Panc1 (cell line): ENCODE measurements at regions not wholly inside any gene's neighbourhood (a gene's known extent, or its start where the extent isn't known, plus 50 kb on each side); places are given as distances from the start of the nearest gene placed in this dataset.

Source experiments
- ATAC-seq: fragments of 200-7000 bp; cut with Tn5 transposase; 2 replicates; pipeline ENCODE4 v1.9.1; 2020; ENCODE audit warnings: mild to moderate bottlenecking, moderate library complexity
- BruUV-seq: library from RNA; stranded (reverse); fragments of 400-500 nt; replicated peaks from 2 replicates; lab custom pipeline; 2021; lab: Mats Ljungman, UMichigan
- CTCF ChIA-PET: fragments of 300-600 bp; sonication (Branson Sonifier 250); formaldehyde crosslinking; loops from one replicate; lab custom pipeline; 2022; ENCODE audit warnings: antibody characterized with exemption; lab: Charles Lee
- POLR2A ChIA-PET: fragments of 300-600 bp; sonication (Branson Sonifier 250); formaldehyde crosslinking; loops from one replicate; lab custom pipeline; 2022; ENCODE audit warnings: antibody characterized with exemption; lab: Charles Lee
- DNase-seq: peaks from one replicate; pipeline ENCODE4 v3.0.0-alpha.2; 2010; ENCODE audit warnings: low read depth, low spot score
- H3K27ac ChIP-seq: 2 replicates; pipeline ENCODE4 v1.5.1; 2011; ENCODE audit warnings: mild to moderate bottlenecking, low read length, inconsistent platforms
- H3K27me3 ChIP-seq: fragments of 200-500 bp; sonication (Bioruptor generic); 2 replicates; pipeline ENCODE4 v1.6.0; 2014; ENCODE audit warnings: low read length, inconsistent platforms; ENCODE audit not compliant: control insufficient read depth, insufficient read depth
- H3K36me3 ChIP-seq: fragments of 200-500 bp; sonication (Bioruptor generic); 2 replicates; pipeline ENCODE4 v1.5.1; 2014; ENCODE audit warnings: inconsistent platforms, mild to moderate bottlenecking, low read length, moderate library complexity; ENCODE audit not compliant: control insufficient read depth, insufficient read depth
- H3K4me1 ChIP-seq: 2 replicates; pipeline ENCODE4 v1.5.1; 2011; ENCODE audit warnings: inconsistent platforms, mild to moderate bottlenecking, low read length, moderate library complexity; ENCODE audit not compliant: control insufficient read depth, insufficient read depth
- H3K4me3 ChIP-seq, 2 experiments: 2 replicates each; pipeline ENCODE4 v1.5.1; 2011 to 2012; ENCODE audit warnings: low read depth in 2 of 2, low read length in 2 of 2, mild to moderate bottlenecking in 2 of 2, inconsistent platforms in 1 of 2, moderate library complexity in 1 of 2
- H3K9me3 ChIP-seq: fragments of 200-500 bp; sonication (Bioruptor generic); 2 replicates; pipeline ENCODE4 v1.5.1; 2014; ENCODE audit warnings: low read depth, mild to moderate bottlenecking, inconsistent platforms, low read length, moderate library complexity; ENCODE audit not compliant: control insufficient read depth, insufficient read depth
- POLR2AphosphoS5 ChIP-seq: IDR thresholded peaks from 2 replicates; pipeline ENCODE4 v1.6.1; 2012; ENCODE audit warnings: mild to moderate bottlenecking, low read depth, low read length, moderate library complexity
- REST ChIP-seq, 2 experiments: IDR thresholded peaks; 2 replicates each; pipeline ENCODE4 v1.6.1; 2011 to 2012; ENCODE audit warnings: low read depth in 2 of 2, control low read depth in 1 of 2, low read length in 1 of 2, mild to moderate bottlenecking in 1 of 2, moderate library complexity in 1 of 2; ENCODE audit not compliant: insufficient read depth in 1 of 2
- SIN3A ChIP-seq: IDR thresholded peaks from 2 replicates; pipeline ENCODE4 v1.6.1; 2012; ENCODE audit warnings: low read depth, mild to moderate bottlenecking, low read length, moderate library complexity, borderline replicate concordance; ENCODE audit not compliant: insufficient read depth
- TCF7L2 ChIP-seq: IDR thresholded peaks from 2 replicates; pipeline ENCODE4 v1.6.1; 2011; ENCODE audit warnings: mild to moderate bottlenecking, low read depth, low read length, inconsistent platforms
- in situ Hi-C: cut with HindIII; loops from 2 replicates; pipeline ENCODE4 v1.10.0; 2016; ENCODE audit warnings: low sequenced_read_pairs, low pct_unique_long_range_greater_than_20kb
- intact Hi-C: fragments of 100-400 bp; cut with micrococcal nuclease; formaldehyde crosslinking; loops from one replicate; pipeline ENCODE4 v1.10.0; 2022; ENCODE audit not compliant: unreplicated experiment
- TF ChIP-seq, protein P1 (sequence below): fragments of 450-650 bp; IDR thresholded peaks from 2 replicates; pipeline ENCODE4 v1.5.1; 2017; ENCODE audit warnings: mild to moderate bottlenecking

GRCh38 chr5:88502179-88503040 is 233.8 kb upstream of the TMEM161B start:
- peak overlapping the region; percentile 44; the same call in 1 of the 2 replicates for H3K27ac ChIP-seq
- H3K4me1 ChIP-seq, result peaks cover 9% of the 10 kb centered on the region; the same call in 1 of the 2 replicates
- H3K36me3 ChIP-seq, result no peaks in the 10 kb centered on the region
- CTCF ChIA-PET, result no interaction called here
- POLR2A ChIA-PET, result no interaction called here
- no TSS peak for BruUV-seq
- TF ChIP-seq, protein P1, sequence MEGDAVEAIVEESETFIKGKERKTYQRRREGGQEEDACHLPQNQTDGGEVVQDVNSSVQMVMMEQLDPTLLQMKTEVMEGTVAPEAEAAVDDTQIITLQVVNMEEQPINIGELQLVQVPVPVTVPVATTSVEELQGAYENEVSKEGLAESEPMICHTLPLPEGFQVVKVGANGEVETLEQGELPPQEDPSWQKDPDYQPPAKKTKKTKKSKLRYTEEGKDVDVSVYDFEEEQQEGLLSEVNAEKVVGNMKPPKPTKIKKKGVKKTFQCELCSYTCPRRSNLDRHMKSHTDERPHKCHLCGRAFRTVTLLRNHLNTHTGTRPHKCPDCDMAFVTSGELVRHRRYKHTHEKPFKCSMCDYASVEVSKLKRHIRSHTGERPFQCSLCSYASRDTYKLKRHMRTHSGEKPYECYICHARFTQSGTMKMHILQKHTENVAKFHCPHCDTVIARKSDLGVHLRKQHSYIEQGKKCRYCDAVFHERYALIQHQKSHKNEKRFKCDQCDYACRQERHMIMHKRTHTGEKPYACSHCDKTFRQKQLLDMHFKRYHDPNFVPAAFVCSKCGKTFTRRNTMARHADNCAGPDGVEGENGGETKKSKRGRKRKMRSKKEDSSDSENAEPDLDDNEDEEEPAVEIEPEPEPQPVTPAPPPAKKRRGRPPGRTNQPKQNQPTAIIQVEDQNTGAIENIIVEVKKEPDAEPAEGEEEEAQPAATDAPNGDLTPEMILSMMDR, result no peak
- TF ChIP-seq POLR2AphosphoS5 (no peak), TCF7L2 (no peak), SIN3A (no peak), REST (IDR thresholded peaks at IDR 0.05; ENCODE audit: insufficient read depth in 1 of 2, low read depth in 2 of 2, low read length in 1 of 2) (no peak)
- peak; percentile 45 for ATAC-seq
- H3K9me3 ChIP-seq, result no peaks in the 10 kb centered on the region
- intact Hi-C loops (no loop called here), in situ Hi-C loops (no loop called here)
- DNase-seq, result no peak
- no peaks in the 10 kb centered on the region for H3K27me3 ChIP-seq
- H3K4me3 ChIP-seq, result peak overlapping the region; percentile 41 to 61

GRCh38 chr5:88495810-88496209 is 227.2 kb upstream of the TMEM161B start:
- Histone ChIP-seq H3K9me3 (no peaks in the 10 kb centered on the region), H3K36me3 (no peaks in the 10 kb centered on the region; the same call in 1 of the 2 replicates), H3K4me1 (no peaks in the 10 kb centered on the region), H3K4me3 (no peak overlapping the region), H3K27ac (no peak overlapping the region), H3K27me3 (no peaks in the 10 kb centered on the region)
- POLR2A ChIA-PET, result no interaction called here
- ATAC-seq (no peak), DNase-seq (no peak)
- no TSS peak for BruUV-seq
- no peak for TF ChIP-seq TCF7L2
- TF ChIP-seq, protein P1, result no peak
- TF ChIP-seq REST (IDR thresholded peaks at IDR 0.05; ENCODE audit: insufficient read depth in 1 of 2, low read depth in 2 of 2, low read length in 1 of 2), result no peak
- no peak for TF ChIP-seq SIN3A
- TF ChIP-seq POLR2AphosphoS5, result no peak
- in situ Hi-C loops (no loop called here), intact Hi-C loops (no loop called here)
- CTCF ChIA-PET, result no interaction called here
